Type B pancreatic cell (in vitro differentiated cells): ENCODE measurements at regions not wholly inside any gene's neighbourhood (a gene's known extent, or its start where the extent isn't known, plus 50 kb on each side); places are given as distances from the start of the nearest gene placed in this dataset.

Experiments
- DNase-seq: peaks from one replicate; pipeline ENCODE4 v3.0.0; 2021; ENCODE audit warnings: mixed read lengths; ENCODE audit not compliant: unreplicated experiment; ENCODE audit errors: extremely low spot score
- H3K27ac Mint-ChIP-seq: 2 replicates; pipeline ENCODE4 v1.8.0; 2021; ENCODE audit warnings: mild to moderate bottlenecking, mixed read lengths
- H3K27me3 Mint-ChIP-seq: 2 replicates; pipeline ENCODE4 v1.8.0; 2021; ENCODE audit warnings: mixed read lengths
- H3K36me3 Mint-ChIP-seq: 2 replicates; pipeline ENCODE4 v1.8.0; 2021; ENCODE audit warnings: mixed read lengths
- H3K4me1 Mint-ChIP-seq: one replicate; pipeline ENCODE4 v1.8.0; 2021; ENCODE audit warnings: mixed read lengths; ENCODE audit not compliant: unreplicated experiment
- H3K4me3 Mint-ChIP-seq: 2 replicates; pipeline ENCODE4 v1.8.0; 2021; ENCODE audit warnings: mild to moderate bottlenecking, mixed read lengths
- H3K9me3 Mint-ChIP-seq: 2 replicates; pipeline ENCODE4 v1.8.0; 2021; ENCODE audit warnings: mixed read lengths
- CTCF ChIP-seq: fragments of 200-600 bp; sonication (generic); conservative IDR thresholded peaks from 2 replicates; pipeline ENCODE4 v1.5.0; 2021; ENCODE audit warnings: antibody characterized with exemption, mild to moderate bottlenecking

GRCh38 chr4:177957596-177958360, 515.5 kb upstream of the AGA start:
- no peak for DNase-seq
- Mint-ChIP-seq H3K27me3 (no peaks in the 10 kb centered on the region), H3K4me3 (no peak overlapping the region), H3K27ac (no peak overlapping the region), H3K36me3 (no peaks in the 10 kb centered on the region), H3K9me3 (no peaks in the 10 kb centered on the region), H3K4me1 (no peaks in the 10 kb centered on the region)
- no peak for TF ChIP-seq CTCF

DNA sequence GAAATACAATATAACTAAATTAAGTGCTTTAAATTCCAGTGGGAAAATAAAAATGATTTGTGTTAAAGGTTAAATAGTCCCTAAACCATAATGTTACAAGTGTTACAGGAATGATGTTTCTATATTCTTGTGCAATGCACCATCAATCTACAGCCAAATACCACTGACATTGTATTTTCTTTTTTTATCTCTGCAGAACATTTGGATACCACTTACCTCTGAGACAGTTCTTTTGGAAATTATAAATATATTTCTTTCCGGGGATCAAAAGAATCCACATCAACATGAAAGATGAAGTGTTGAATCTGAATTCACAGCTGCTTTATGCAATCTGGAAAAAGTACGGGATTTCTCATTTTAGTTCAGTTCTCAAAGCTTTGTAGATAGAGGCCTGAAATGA, 518.3 kb upstream of the AGA start:
- Mint-ChIP-seq H3K27ac (no peak overlapping the region), H3K9me3 (no peaks in the 10 kb centered on the region), H3K36me3 (no peaks in the 10 kb centered on the region), H3K4me3 (no peak overlapping the region), H3K27me3 (no peaks in the 10 kb centered on the region), H3K4me1 (no peaks in the 10 kb centered on the region)
- no peak for TF ChIP-seq CTCF
- DNase-seq = no peak

DNA sequence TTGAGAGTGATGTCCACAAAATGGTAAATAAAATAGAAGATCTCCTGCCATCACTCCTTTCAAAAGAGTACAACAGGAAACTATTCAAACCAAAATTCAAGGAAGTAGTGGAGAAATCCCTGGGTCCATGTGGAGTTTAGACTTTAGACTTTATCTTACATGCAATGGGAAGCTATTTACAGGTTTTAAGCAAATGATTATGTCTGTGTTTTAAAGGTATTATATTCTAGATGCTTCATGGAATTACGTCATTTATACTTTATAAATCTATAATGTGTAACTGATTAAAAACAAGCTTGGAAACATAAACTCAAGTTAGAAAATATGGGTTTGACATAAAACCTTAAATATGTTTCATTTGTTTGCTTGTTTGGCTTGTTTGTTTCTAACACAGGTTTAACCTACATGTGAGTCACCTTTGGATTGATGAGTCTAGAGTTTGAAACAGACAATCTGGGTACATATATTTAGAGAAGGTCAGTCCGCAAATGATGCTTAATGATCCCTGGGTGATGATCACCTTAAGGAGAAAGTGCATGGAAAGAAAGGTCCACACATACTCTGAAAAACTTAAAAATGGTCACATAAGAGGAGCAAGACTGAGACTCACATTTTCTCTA, 519.6 kb upstream of the AGA start:
- TF ChIP-seq CTCF = no peak
- Mint-ChIP-seq H3K27ac (no peak overlapping the region), H3K4me1 (no peaks in the 10 kb centered on the region), H3K4me3 (no peak overlapping the region), H3K36me3 (no peaks in the 10 kb centered on the region), H3K27me3 (no peaks in the 10 kb centered on the region), H3K9me3 (no peaks in the 10 kb centered on the region)
- DNase-seq = no peak

DNA sequence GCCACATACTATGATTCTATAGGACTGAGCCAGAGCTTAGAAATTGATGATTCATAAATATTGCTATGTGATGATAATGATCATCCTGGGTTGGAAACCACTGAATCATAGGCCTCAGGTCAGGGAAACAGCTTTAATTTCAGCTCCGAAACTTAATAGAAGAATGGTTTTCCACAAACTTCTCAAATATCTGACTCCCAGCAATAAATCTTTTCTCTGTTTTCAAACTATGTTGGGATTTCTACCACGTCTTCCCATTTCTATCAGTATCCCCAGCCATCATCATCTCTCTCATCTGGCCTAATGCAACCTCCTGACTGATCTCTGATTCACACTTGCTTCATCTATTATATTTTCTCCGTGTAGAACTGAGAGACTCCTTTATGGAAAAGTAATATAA, 521.8 kb upstream of the AGA start:
- Mint-ChIP-seq H3K27me3 (no peaks in the 10 kb centered on the region), H3K27ac (no peak overlapping the region), H3K4me1 (no peaks in the 10 kb centered on the region), H3K36me3 (no peaks in the 10 kb centered on the region), H3K9me3 (no peaks in the 10 kb centered on the region), H3K4me3 (no peak overlapping the region)
- TF ChIP-seq CTCF = no peak
- no peak for DNase-seq

DNA sequence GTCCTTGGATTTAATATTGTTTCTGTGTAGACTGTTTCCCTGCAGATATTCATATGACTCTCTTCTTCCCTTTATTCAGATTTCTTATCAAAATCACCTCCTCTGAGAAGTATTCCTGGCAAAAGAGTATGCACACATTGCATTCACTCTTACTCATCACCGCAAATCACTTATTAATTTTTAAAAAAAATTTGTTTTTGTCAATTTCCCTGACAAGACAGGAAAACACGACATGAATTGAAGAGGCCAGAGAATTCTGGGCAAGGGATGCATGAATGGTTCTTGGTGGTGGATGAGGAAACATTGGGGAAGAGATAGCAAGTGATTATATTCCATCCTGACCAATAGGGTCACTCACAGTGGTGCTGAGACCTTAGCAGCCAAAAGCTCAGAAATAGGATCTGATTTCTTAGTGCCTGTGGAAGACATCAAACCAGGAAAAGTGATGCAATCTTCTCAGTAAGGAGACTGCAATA, 522.5 kb upstream of the AGA start:
- Mint-ChIP-seq H3K27ac (no peak overlapping the region), H3K9me3 (no peaks in the 10 kb centered on the region), H3K27me3 (no peaks in the 10 kb centered on the region), H3K4me3 (no peak overlapping the region), H3K4me1 (no peaks in the 10 kb centered on the region), H3K36me3 (no peaks in the 10 kb centered on the region)
- DNase-seq = no peak
- no peak for TF ChIP-seq CTCF
